Gastrocnemius medialis (tissue), 4 donors: ENCODE measurements at regions not wholly inside any gene's neighbourhood (a gene's known extent, or its start where the extent isn't known, plus 50 kb on each side); places are given as distances from the start of the nearest gene placed in this dataset.

Experiments used
- ATAC-seq, 2 donors: fragments of 150-250 bp; one replicate each; pipeline ENCODE4 v1.9.1; 2016
- DNase-seq, 2 donors: peaks; one replicate each; pipeline ENCODE4 v3.0.0-alpha.2; 2019
- H3K27ac ChIP-seq, 4 donors: fragments of 200-600 bp; sonication (generic); 1 replicate in 1 of 4; 2 replicates in 3 of 4; pipeline ENCODE4 v1.5.1; 2016 to 2018; ENCODE audit warnings: mild to moderate bottlenecking in 2 of 4, moderate library complexity in 1 of 4
- H3K27me3 ChIP-seq, 3 donors: fragments of 200-600 bp; sonication (generic) in 2 of 3; 1 replicate in 1 of 3; 2 replicates in 2 of 3; pipeline versions ENCODE4 v1.5.1 to v1.6.0; 2016 to 2019; ENCODE audit warnings: mild to moderate bottlenecking in 1 of 3, moderate library complexity in 1 of 3
- H3K36me3 ChIP-seq, 2 donors: fragments of 200-600 bp; sonication (generic) in 1 of 2; one replicate each; pipeline ENCODE4 v1.5.1; 2017 to 2018
- H3K4me1 ChIP-seq, 2 donors: fragments of 200-600 bp; sonication (generic) in 1 of 2; one replicate each; pipeline ENCODE4 v1.5.1; 2016 to 2017; ENCODE audit warnings: mild to moderate bottlenecking in 2 of 2
- H3K4me3 ChIP-seq, 4 donors: fragments of 200-600 bp; sonication (generic) in 3 of 4; 1 replicate in 1 of 4; 2 replicates in 3 of 4; pipeline ENCODE4 v1.5.1; 2016 to 2019; ENCODE audit warnings: mild to moderate bottlenecking in 2 of 4
- H3K9me3 ChIP-seq, 3 donors: fragments of 200-600 bp; sonication (generic) in 2 of 3; 1 replicate in 1 of 3; 2 replicates in 2 of 3; pipeline ENCODE4 v1.5.1; 2016 to 2019
- POLR2A ChIP-seq, 2 donors: fragments of 450-650 bp; IDR thresholded peaks; one replicate each; pipeline ENCODE4 v1.6.1; 2017; ENCODE audit warnings: antibody characterized with exemption in 2 of 2, mild to moderate bottlenecking in 2 of 2, moderate library complexity in 2 of 2
- in situ Hi-C, 4 donors: fragments of 200-750 bp; cut with MboI; loops; one replicate each; pipeline versions ENCODE4 v1.15.0 to v1.8.0; 2017; ENCODE audit warnings: low sequenced_read_pairs in 4 of 4
- intact Hi-C: fragments of 100-400 bp; cut with DNase I; formaldehyde crosslinking; loops from one replicate; pipeline ENCODE4 v1.15.1; 2023; ENCODE audit warnings: low total_unique reads
- TF ChIP-seq, protein P1 (sequence below), 5 experiments: fragments of 450-650 bp in 3 of 5; fragments of 200-600 bp in 2 of 5; sonication (generic) in 2 of 5; IDR thresholded peaks in 4 of 5; conservative IDR thresholded peaks in 1 of 5; 1 replicate in 4 of 5; 2 replicates in 1 of 5; pipeline ENCODE4 v1.5.1; 2016 to 2019; ENCODE audit warnings: antibody characterized with exemption in 5 of 5, mild to moderate bottlenecking in 3 of 5, moderate library complexity in 3 of 5

DNA sequence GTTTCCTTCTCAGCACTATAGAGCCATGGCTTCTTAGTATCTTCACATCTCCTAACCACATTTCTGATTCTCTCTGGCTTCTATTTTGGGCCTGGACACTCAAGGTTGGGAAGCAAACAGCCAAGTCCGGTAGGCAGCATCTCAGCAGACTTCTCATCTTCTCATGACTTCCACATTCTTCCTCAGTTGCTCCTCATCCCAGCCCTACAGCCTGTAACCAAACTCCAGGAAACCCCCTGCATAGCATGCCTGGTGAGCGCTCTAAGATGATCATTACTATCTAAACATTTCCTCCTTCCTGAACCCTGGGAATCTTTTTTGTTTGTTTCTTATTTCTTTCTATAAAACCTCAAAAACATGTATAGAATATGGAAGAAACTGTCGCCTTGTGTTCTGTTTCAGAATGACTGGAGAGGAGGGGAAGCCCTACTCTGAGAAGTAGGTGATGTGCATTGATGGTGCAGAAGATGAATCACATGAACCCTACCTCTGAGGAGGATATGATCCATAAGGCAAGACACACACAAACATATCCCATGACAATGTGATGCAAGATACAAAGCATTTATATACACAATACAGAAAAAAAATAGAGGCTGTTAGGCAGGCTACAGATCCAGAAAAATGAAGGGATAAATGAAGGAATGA lies 219.8 kb upstream of the GYPA start:
- H3K4me1 ChIP-seq: peaks cover 0 to 4% of the 10 kb centered on the region in 2 donors
- H3K36me3 ChIP-seq: no peaks in the 10 kb centered on the region
- H3K9me3 ChIP-seq: no peaks in the 10 kb centered on the region
- no peak overlapping the region for H3K4me3 ChIP-seq
- H3K27ac ChIP-seq: no peak overlapping the region
- TF ChIP-seq, protein P1, sequence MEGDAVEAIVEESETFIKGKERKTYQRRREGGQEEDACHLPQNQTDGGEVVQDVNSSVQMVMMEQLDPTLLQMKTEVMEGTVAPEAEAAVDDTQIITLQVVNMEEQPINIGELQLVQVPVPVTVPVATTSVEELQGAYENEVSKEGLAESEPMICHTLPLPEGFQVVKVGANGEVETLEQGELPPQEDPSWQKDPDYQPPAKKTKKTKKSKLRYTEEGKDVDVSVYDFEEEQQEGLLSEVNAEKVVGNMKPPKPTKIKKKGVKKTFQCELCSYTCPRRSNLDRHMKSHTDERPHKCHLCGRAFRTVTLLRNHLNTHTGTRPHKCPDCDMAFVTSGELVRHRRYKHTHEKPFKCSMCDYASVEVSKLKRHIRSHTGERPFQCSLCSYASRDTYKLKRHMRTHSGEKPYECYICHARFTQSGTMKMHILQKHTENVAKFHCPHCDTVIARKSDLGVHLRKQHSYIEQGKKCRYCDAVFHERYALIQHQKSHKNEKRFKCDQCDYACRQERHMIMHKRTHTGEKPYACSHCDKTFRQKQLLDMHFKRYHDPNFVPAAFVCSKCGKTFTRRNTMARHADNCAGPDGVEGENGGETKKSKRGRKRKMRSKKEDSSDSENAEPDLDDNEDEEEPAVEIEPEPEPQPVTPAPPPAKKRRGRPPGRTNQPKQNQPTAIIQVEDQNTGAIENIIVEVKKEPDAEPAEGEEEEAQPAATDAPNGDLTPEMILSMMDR (IDR thresholded peaks at IDR 0.05 in 4 of 5, conservative IDR thresholded peaks at IDR 0.05 in 1 of 5): no peak
- TF ChIP-seq POLR2A (IDR thresholded peaks at IDR 0.05): no peak
- DNase-seq: no peak
- ATAC-seq: no peak
- intact Hi-C loops (no loop called here), in situ Hi-C loops (no loop called here)
- H3K27me3 ChIP-seq: peaks cover 0 to 2% (median 0%) of the 10 kb centered on the region in 3 donors

DNA sequence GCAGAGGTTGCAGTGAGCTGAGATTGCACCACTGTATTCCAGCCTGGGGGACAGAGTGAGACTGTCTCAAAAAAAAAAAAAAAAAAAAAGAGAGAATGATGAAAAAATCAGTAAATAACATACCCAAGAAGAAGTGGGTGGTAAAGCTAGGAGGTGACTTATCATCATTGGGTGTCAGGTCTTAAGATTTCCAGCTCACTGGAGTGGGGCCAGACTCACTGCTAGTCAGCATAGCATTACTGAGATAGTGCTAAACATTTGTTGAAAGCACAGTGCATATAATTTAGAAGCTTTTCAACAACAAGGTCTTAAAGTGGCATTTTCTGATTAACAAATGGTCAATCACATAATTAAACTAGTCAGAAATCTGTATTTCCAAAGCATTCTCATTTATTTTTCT lies 221.8 kb upstream of the GYPA start:
- Histone ChIP-seq H3K36me3 (no peaks in the 10 kb centered on the region), H3K9me3 (no peaks in the 10 kb centered on the region), H3K4me3 (no peak overlapping the region), H3K27me3 (no peaks in the 10 kb centered on the region), H3K27ac (no peak overlapping the region), H3K4me1 (no peaks in the 10 kb centered on the region)
- DNase-seq (no peak), ATAC-seq (no peak)
- TF ChIP-seq, protein P1 (IDR thresholded peaks at IDR 0.05 in 4 of 5, conservative IDR thresholded peaks at IDR 0.05 in 1 of 5): no peak
- TF ChIP-seq POLR2A (IDR thresholded peaks at IDR 0.05): no peak
- in situ Hi-C loops: no loop called here
- intact Hi-C loops: no loop called here

DNA sequence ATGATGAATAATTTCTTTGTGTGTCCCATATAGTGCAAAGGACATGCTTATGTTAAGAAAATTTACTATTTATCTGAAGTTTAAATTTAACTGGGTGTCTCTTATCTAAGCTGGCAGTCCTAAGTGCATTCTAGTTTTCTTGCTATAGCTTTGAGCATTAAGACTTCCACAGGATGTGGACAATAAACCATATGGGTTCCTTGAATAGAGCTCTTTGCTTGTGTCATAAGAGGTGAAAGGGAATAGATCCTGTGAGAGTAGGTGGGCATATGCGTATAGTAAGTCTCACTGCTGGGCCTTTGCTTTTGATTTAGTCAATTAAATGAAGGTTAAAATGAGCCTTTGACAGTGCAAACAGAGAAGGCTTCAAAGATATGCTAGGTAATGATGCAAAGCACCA lies 223.4 kb upstream of the GYPA start:
- H3K36me3 ChIP-seq: no peaks in the 10 kb centered on the region
- H3K27ac ChIP-seq: no peak overlapping the region
- ATAC-seq: no peak
- intact Hi-C loops: no loop called here
- DNase-seq: no peak
- no peaks in the 10 kb centered on the region for H3K9me3 ChIP-seq
- no peaks in the 10 kb centered on the region for H3K4me1 ChIP-seq
- no peaks in the 10 kb centered on the region for H3K27me3 ChIP-seq
- no peak for TF ChIP-seq POLR2A (IDR thresholded peaks at IDR 0.05)
- TF ChIP-seq, protein P1 (IDR thresholded peaks at IDR 0.05 in 4 of 5, conservative IDR thresholded peaks at IDR 0.05 in 1 of 5): no peak
- H3K4me3 ChIP-seq: no peak overlapping the region
- in situ Hi-C loops: no loop called here

DNA sequence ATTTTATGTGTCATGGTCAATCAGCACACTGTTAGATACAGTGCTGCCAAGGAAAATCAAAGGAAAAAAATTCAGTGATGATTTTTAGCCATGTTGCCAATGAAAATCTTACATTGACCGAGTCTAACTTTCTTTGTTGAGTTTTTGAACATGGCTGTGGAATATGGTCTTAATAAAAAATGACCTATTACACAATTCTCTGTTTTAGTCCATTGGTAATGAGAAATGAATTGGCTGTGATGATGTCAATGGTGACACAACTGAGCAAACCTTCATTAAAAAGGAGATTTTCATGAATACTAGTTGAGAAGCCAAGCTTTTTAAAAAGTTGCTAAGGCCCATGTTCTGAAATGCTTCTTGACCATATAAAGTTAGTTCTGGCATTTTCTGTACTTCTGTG lies 225.9 kb upstream of the GYPA start:
- no peaks in the 10 kb centered on the region for H3K4me1 ChIP-seq
- no peak for ATAC-seq
- H3K36me3 ChIP-seq: no peaks in the 10 kb centered on the region
- in situ Hi-C loops (no loop called here), intact Hi-C loops (no loop called here)
- no peak overlapping the region for H3K4me3 ChIP-seq
- H3K9me3 ChIP-seq: no peaks in the 10 kb centered on the region
- no peak for DNase-seq
- TF ChIP-seq, protein P1 (IDR thresholded peaks at IDR 0.05 in 4 of 5, conservative IDR thresholded peaks at IDR 0.05 in 1 of 5): no peak
- TF ChIP-seq POLR2A (IDR thresholded peaks at IDR 0.05): no peak
- H3K27me3 ChIP-seq: no peaks in the 10 kb centered on the region
- H3K27ac ChIP-seq: no peak overlapping the region

DNA sequence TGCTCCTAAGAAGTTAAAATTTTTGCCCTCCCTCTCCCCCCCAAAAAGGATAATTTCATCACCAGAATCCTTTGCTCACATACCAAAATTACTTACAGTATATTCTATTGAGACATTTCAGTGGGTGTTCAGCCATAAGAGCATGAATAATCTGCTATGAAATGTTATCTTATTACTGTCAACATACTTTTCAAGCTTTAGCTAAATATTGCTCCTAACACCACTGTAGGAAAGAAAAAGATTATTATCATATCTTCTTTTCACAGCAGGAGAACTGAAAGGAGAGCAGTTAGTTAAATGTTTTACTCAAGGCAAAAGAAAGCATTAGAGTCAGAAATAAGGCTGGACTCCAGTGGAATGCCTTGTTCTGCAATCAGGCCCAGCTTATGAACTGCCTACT lies 231.0 kb upstream of the GYPA start:
- in situ Hi-C loops: no loop called here
- no peak for TF ChIP-seq POLR2A (IDR thresholded peaks at IDR 0.05)
- TF ChIP-seq, protein P1 (IDR thresholded peaks at IDR 0.05 in 4 of 5, conservative IDR thresholded peaks at IDR 0.05 in 1 of 5): no peak

More for the DNA sequence above, 231.0 kb upstream of the GYPA start:
- H3K4me1 ChIP-seq: no peaks in the 10 kb centered on the region
- H3K4me3 ChIP-seq: no peak overlapping the region
- no peaks in the 10 kb centered on the region for H3K36me3 ChIP-seq
- no peak for DNase-seq
- intact Hi-C loops: no loop called here
- ATAC-seq: no peak
- H3K27ac ChIP-seq: no peak overlapping the region
- H3K27me3 ChIP-seq: no peaks in the 10 kb centered on the region
- H3K9me3 ChIP-seq: no peaks in the 10 kb centered on the region
